HL-60 (cell line): ENCODE measurements at regions not wholly inside any gene's neighbourhood (a gene's known extent, or its start where the extent isn't known, plus 50 kb on each side); places are given as distances from the start of the nearest gene placed in this dataset.

Source experiments
- DNase-seq, 2 experiments: peaks; one replicate each; pipeline ENCODE4 v3.0.0-alpha.2; 2010 to 2020; ENCODE audit warnings: low read depth in 1 of 2, low spot score in 1 of 2
- H3K27ac ChIP-seq: fragments of 250-450 bp; sonication (Bioruptor Pico); replicated peaks from 2 replicates; pipeline ENCODE4 v1.5.1; 2020; ENCODE audit warnings: mild to moderate bottlenecking, moderate library complexity
- H3K27me3 ChIP-seq: fragments of 250-450 bp; sonication (Bioruptor Pico); 2 replicates; pipeline ENCODE4 v1.5.1; 2021; ENCODE audit warnings: mild to moderate bottlenecking, moderate library complexity; ENCODE audit not compliant: insufficient read depth, poor library complexity, severe bottlenecking
- H3K4me3 ChIP-seq: replicated peaks from 2 replicates; pipeline ENCODE4 v1.5.1; 2011; ENCODE audit warnings: mild to moderate bottlenecking, control low read depth, low read length; ENCODE audit not compliant: insufficient read depth
- GABPA ChIP-seq: IDR thresholded peaks from 2 replicates; pipeline ENCODE4 v1.6.1; 2012; ENCODE audit warnings: low read depth
- POLR2AphosphoS5 ChIP-seq: IDR thresholded peaks from 2 replicates; pipeline ENCODE4 v1.6.1; 2012; ENCODE audit warnings: low read depth
- SPI1 ChIP-seq: IDR thresholded peaks from 2 replicates; pipeline ENCODE4 v1.6.1; 2012; ENCODE audit warnings: low read depth, mild to moderate bottlenecking, borderline replicate concordance
- TF ChIP-seq, protein P1 (sequence below): IDR thresholded peaks from 2 replicates; pipeline ENCODE4 v1.6.1; 2012; ENCODE audit warnings: low read depth; ENCODE audit not compliant: insufficient replicate concordance
- TF ChIP-seq, protein P2 (sequence below): IDR thresholded peaks from one replicate; pipeline ENCODE4 v1.5.1; 2011; ENCODE audit warnings: low read length, control low read depth, inconsistent platforms; ENCODE audit not compliant: insufficient read depth

DNA sequence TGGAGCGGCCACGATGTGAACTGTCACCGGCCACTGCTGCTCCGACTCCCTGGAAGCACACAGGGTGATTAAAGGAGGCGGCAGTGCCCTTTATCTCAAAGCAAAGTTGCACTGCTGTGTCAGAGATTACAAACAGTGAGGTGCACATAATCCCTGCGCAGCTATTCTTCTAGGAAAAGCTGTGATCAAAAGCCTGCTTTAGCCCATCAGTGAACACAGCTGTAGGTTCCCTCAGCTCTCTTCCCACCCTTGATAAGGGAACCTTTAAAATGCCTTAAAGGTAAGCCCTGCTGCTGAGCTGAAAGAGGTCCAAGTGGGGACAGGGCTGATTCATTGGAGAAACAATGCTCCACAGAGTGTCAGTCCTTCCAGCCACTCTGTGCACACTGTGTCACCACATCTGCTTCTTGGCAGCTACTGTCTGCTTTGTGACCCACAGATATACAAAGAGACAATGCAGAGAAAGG lies 127.6 kb downstream of the EIF4E start:
- Histone ChIP-seq H3K4me3 (no peak overlapping the region), H3K27me3 (no peaks in the 10 kb centered on the region), H3K27ac (no peak overlapping the region)
- DNase-seq: no peak
- no peak for TF ChIP-seq POLR2AphosphoS5
- TF ChIP-seq GABPA: no peak
- no peak for TF ChIP-seq SPI1
- TF ChIP-seq, protein P1, sequence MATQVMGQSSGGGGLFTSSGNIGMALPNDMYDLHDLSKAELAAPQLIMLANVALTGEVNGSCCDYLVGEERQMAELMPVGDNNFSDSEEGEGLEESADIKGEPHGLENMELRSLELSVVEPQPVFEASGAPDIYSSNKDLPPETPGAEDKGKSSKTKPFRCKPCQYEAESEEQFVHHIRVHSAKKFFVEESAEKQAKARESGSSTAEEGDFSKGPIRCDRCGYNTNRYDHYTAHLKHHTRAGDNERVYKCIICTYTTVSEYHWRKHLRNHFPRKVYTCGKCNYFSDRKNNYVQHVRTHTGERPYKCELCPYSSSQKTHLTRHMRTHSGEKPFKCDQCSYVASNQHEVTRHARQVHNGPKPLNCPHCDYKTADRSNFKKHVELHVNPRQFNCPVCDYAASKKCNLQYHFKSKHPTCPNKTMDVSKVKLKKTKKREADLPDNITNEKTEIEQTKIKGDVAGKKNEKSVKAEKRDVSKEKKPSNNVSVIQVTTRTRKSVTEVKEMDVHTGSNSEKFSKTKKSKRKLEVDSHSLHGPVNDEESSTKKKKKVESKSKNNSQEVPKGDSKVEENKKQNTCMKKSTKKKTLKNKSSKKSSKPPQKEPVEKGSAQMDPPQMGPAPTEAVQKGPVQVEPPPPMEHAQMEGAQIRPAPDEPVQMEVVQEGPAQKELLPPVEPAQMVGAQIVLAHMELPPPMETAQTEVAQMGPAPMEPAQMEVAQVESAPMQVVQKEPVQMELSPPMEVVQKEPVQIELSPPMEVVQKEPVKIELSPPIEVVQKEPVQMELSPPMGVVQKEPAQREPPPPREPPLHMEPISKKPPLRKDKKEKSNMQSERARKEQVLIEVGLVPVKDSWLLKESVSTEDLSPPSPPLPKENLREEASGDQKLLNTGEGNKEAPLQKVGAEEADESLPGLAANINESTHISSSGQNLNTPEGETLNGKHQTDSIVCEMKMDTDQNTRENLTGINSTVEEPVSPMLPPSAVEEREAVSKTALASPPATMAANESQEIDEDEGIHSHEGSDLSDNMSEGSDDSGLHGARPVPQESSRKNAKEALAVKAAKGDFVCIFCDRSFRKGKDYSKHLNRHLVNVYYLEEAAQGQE: no peak
- TF ChIP-seq, protein P2, sequence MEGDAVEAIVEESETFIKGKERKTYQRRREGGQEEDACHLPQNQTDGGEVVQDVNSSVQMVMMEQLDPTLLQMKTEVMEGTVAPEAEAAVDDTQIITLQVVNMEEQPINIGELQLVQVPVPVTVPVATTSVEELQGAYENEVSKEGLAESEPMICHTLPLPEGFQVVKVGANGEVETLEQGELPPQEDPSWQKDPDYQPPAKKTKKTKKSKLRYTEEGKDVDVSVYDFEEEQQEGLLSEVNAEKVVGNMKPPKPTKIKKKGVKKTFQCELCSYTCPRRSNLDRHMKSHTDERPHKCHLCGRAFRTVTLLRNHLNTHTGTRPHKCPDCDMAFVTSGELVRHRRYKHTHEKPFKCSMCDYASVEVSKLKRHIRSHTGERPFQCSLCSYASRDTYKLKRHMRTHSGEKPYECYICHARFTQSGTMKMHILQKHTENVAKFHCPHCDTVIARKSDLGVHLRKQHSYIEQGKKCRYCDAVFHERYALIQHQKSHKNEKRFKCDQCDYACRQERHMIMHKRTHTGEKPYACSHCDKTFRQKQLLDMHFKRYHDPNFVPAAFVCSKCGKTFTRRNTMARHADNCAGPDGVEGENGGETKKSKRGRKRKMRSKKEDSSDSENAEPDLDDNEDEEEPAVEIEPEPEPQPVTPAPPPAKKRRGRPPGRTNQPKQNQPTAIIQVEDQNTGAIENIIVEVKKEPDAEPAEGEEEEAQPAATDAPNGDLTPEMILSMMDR: no peak

DNA sequence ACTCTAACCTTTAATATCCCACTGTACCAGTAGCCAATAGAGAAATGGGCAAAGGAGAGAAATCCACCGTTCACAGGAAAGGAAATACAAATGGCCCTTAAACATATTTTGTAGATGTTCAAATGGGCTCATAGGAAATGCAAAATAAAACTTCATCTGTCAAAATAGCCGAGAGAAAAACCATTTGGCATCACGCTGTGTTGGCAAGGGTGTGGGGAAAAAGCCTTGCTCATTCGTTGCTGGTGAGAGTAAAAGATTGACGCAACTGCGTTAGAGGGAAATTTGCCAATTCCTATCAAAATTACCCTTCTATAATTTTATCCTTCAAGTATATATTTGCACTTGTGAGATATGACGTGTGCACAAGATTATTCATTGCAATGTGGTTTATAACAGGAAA lies 131.9 kb downstream of the EIF4E start:
- no peak overlapping the region for H3K4me3 ChIP-seq
- TF ChIP-seq GABPA: no peak
- TF ChIP-seq, protein P1: no peak
- no peak for TF ChIP-seq POLR2AphosphoS5
- TF ChIP-seq, protein P2: no peak
- no peak for TF ChIP-seq SPI1
- no peak overlapping the region for H3K27ac ChIP-seq
- peaks cover 2% of the 10 kb centered on the region for H3K27me3 ChIP-seq
- no peak for DNase-seq

DNA sequence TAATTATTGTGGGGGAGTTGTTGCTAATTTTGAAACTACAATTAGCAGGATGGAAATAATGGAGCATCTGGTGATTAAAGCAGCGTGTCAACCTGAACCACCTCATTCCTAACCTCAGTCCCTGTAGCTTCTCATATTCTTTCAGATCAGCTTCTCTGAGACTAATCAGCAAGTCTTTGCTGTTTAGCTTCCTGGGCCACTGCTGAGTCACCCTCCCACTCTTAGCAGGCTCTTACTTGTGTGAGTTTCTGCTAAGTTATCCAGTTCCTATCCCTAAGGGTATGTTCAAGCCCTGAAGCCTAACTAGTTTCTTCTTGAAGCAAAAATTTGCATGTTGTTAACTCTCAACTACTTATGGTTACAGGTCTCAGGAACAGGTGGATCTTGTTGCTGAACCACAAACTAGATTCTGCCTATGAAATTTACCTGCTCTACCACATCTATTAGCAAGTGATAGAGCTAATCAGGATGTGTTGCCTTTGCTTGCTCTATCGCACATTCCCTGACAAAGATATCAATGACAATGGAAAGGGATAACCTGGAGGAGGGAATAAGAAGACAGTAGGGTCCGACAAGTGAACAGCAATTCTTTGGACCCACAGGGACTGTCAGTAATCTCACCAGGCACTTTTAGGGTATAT lies 134.2 kb downstream of the EIF4E start:
- H3K4me3 ChIP-seq: no peak overlapping the region
- no peak for TF ChIP-seq POLR2AphosphoS5
- no peak overlapping the region for H3K27ac ChIP-seq
- H3K27me3 ChIP-seq: peaks cover 2% of the 10 kb centered on the region
- no peak for DNase-seq

DNA sequence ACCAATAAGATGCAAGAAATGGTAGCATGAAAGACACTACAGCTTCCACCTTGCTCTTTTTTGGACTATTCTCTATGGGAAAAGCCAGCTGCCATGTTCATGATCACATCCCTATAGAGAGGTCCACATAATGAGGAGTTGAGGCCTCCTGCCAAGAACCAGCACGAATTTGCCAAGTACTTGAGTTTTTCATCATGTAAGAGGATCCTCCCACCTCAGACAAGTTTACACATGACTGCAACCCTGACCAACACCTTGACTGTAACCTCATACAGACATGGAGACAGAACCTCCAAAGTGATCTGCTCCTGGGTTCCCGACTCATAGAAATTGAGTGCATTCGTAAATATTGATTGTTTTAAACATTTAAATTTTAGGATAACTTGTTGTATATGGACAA lies 135.2 kb upstream of the TSPAN5 start:
- TF ChIP-seq, protein P1: no peak
- TF ChIP-seq SPI1 (no peak), POLR2AphosphoS5 (no peak), GABPA (no peak)
- TF ChIP-seq, protein P2: no peak
- Histone ChIP-seq H3K4me3 (no peak overlapping the region), H3K27me3 (peaks cover 2% of the 10 kb centered on the region), H3K27ac (no peak overlapping the region)
- DNase-seq: no peak
